ENCODE measurements at regions not wholly inside any gene's neighbourhood (a gene's known extent, or its start where the extent isn't known, plus 50 kb on each side); places are given as distances from the start of the nearest gene placed in this dataset.

- DNase-seq (ENCODE audit: low read depth, low spot score): no peak
Observed at GRCh38 chr11:86726770-86727504, 54.5 kb upstream of the ME3 start.

GRCh38 chr11:86726118-86726753 lies 53.8 kb upstream of the ME3 start:
- no peak for DNase-seq (ENCODE audit: low read depth, low spot score)

- DNase-seq (ENCODE audit: low read depth, low spot score): no peak
Observed at GRCh38 chr11:86724137-86724536, 51.7 kb upstream of the ME3 start.

- DNase-seq (ENCODE audit: low read depth, low spot score): no peak
Observed at GRCh38 chr11:86723281-86723680, 50.9 kb upstream of the ME3 start.

GRCh38 chr11:86722748-86723147 lies 50.3 kb upstream of the ME3 start:
- DNase-seq (ENCODE audit: low read depth, low spot score): no peak

Measured in ELF-1 (cell line).